Muscle layer of colon (tissue), 2 donors: ENCODE measurements at regions not wholly inside any gene's neighbourhood (a gene's known extent, or its start where the extent isn't known, plus 50 kb on each side); places are given as distances from the start of the nearest gene placed in this dataset.
"Not testable (repeated sequence)": the region's sequence is repeated elsewhere in the genome, so short reads cannot be mapped to it uniquely, and the experiment has no call there.

ENCODE experiments used
- H3K27ac ChIP-seq: one replicate; pipeline ENCODE4 v1.7.0; 2013; ENCODE audit warnings: low read depth, mild to moderate bottlenecking, low read length, moderate library complexity
- H3K27me3 ChIP-seq, 2 donors: one replicate each; pipeline ENCODE4 v1.7.0; 2013; ENCODE audit warnings: low read length in 2 of 2, mild to moderate bottlenecking in 2 of 2; ENCODE audit not compliant: insufficient read depth in 2 of 2, control insufficient read depth in 1 of 2
- H3K36me3 ChIP-seq: one replicate; pipeline ENCODE4 v1.7.0; 2013; ENCODE audit warnings: mild to moderate bottlenecking, low read length; ENCODE audit not compliant: insufficient read depth
- H3K4me1 ChIP-seq: one replicate; pipeline ENCODE4 v1.7.0; 2013; ENCODE audit warnings: mild to moderate bottlenecking, low read length; ENCODE audit not compliant: insufficient read depth
- H3K4me3 ChIP-seq, 2 donors: one replicate each; pipeline ENCODE4 v1.7.0; 2013; ENCODE audit warnings: low read length in 2 of 2, low read depth in 1 of 2, mild to moderate bottlenecking in 1 of 2, moderate library complexity in 1 of 2
- H3K9ac ChIP-seq: one replicate; pipeline ENCODE4 v1.7.0; 2013; ENCODE audit warnings: low read length
- H3K9me3 ChIP-seq: one replicate; pipeline ENCODE4 v1.7.0; 2013; ENCODE audit warnings: mild to moderate bottlenecking, low read length
- donor health status: abdominal sarcoma.
- donor health status: Adenocarcinoma of cecum.

GRCh38 chr2:95671171-95671570, 79.4 kb downstream of the TRIM43 start:
- H3K36me3 ChIP-seq, H3K4me3 ChIP-seq, H3K27me3 ChIP-seq, H3K9ac ChIP-seq, H3K4me1 ChIP-seq, H3K9me3 ChIP-seq, H3K27ac ChIP-seq: not testable (repeated sequence)

GRCh38 chr2:95671992-95672391, 80.2 kb downstream of the TRIM43 start:
- H3K9ac ChIP-seq, H3K27me3 ChIP-seq, H3K9me3 ChIP-seq, H3K4me3 ChIP-seq, H3K4me1 ChIP-seq, H3K27ac ChIP-seq, H3K36me3 ChIP-seq: not testable (repeated sequence)

GRCh38 chr2:95672500-95672899, 80.7 kb downstream of the TRIM43 start:
- not testable (repeated sequence) for H3K4me3 ChIP-seq, H3K4me1 ChIP-seq, H3K9me3 ChIP-seq, H3K36me3 ChIP-seq, H3K9ac ChIP-seq, H3K27me3 ChIP-seq, H3K27ac ChIP-seq

- H3K4me3 ChIP-seq: no peak overlapping the region
- no peak overlapping the region for H3K27ac ChIP-seq
- H3K36me3 ChIP-seq: no peaks in the 10 kb centered on the region
- H3K4me1 ChIP-seq: no peaks in the 10 kb centered on the region
- no peak overlapping the region for H3K9ac ChIP-seq
- H3K27me3 ChIP-seq: no peaks in the 10 kb centered on the region
- no peaks in the 10 kb centered on the region for H3K9me3 ChIP-seq
Observed at GRCh38 chr2:95674186-95674585, 82.4 kb downstream of the TRIM43 start.

GRCh38 chr2:95676573-95676972, 84.8 kb downstream of the TRIM43 start:
- H3K9ac ChIP-seq, H3K9me3 ChIP-seq, H3K27me3 ChIP-seq, H3K36me3 ChIP-seq, H3K4me1 ChIP-seq, H3K4me3 ChIP-seq, H3K27ac ChIP-seq: not testable (repeated sequence)

GRCh38 chr2:95677346-95677745, 85.5 kb downstream of the TRIM43 start:
- no peaks in the 10 kb centered on the region for H3K9me3 ChIP-seq
- H3K4me3 ChIP-seq: no peak overlapping the region
- H3K36me3 ChIP-seq: no peaks in the 10 kb centered on the region
- no peaks in the 10 kb centered on the region for H3K27me3 ChIP-seq
- no peaks in the 10 kb centered on the region for H3K4me1 ChIP-seq
- H3K27ac ChIP-seq: no peak overlapping the region
- no peak overlapping the region for H3K9ac ChIP-seq

- not testable (repeated sequence) for H3K36me3 ChIP-seq, H3K4me1 ChIP-seq, H3K9ac ChIP-seq, H3K4me3 ChIP-seq, H3K9me3 ChIP-seq, H3K27me3 ChIP-seq, H3K27ac ChIP-seq
Observed at GRCh38 chr2:95677833-95678232, 86.0 kb downstream of the TRIM43 start.

GRCh38 chr2:95681158-95681557, 89.4 kb downstream of the TRIM43 start:
- H3K4me1 ChIP-seq, H3K27me3 ChIP-seq, H3K27ac ChIP-seq, H3K9ac ChIP-seq, H3K4me3 ChIP-seq, H3K9me3 ChIP-seq, H3K36me3 ChIP-seq: not testable (repeated sequence)

- H3K36me3 ChIP-seq, H3K9ac ChIP-seq, H3K27ac ChIP-seq, H3K4me1 ChIP-seq, H3K4me3 ChIP-seq, H3K9me3 ChIP-seq, H3K27me3 ChIP-seq: not testable (repeated sequence)
Observed at GRCh38 chr2:95681589-95682081, 89.8 kb downstream of the TRIM43 start.

- H3K9me3 ChIP-seq, H3K27me3 ChIP-seq, H3K36me3 ChIP-seq, H3K4me1 ChIP-seq, H3K9ac ChIP-seq: not testable (repeated sequence)
- Histone ChIP-seq H3K4me3 (peak overlapping the region; percentile 47 to 49), H3K27ac (peak overlapping the region; percentile 54)
Observed at GRCh38 chr2:95682889-95683517, 91.2 kb downstream of the TRIM43 start.

GRCh38 chr2:95685513-95685912, 93.7 kb downstream of the TRIM43 start:
- no peaks in the 10 kb centered on the region for H3K4me1 ChIP-seq

GRCh38 chr2:95686056-95686825, 94.4 kb downstream of the TRIM43 start:
- H3K27ac ChIP-seq, H3K9ac ChIP-seq: not testable (repeated sequence)

More at GRCh38 chr2:95685513-95685912, 93.7 kb downstream of the TRIM43 start:
- Histone ChIP-seq H3K4me3 (no peak overlapping the region), H3K9ac (no peak overlapping the region), H3K27me3 (no peaks in the 10 kb centered on the region), H3K27ac (no peak overlapping the region), H3K36me3 (no peaks in the 10 kb centered on the region), H3K9me3 (no peaks in the 10 kb centered on the region)

More at GRCh38 chr2:95686056-95686825, 94.4 kb downstream of the TRIM43 start:
- not testable (repeated sequence) for H3K4me1 ChIP-seq, H3K36me3 ChIP-seq, H3K4me3 ChIP-seq, H3K27me3 ChIP-seq, H3K9me3 ChIP-seq
